ENCODE measurements at regions not wholly inside any gene's neighbourhood (a gene's known extent, or its start where the extent isn't known, plus 50 kb on each side); places are given as distances from the start of the nearest gene placed in this dataset.

DNA sequence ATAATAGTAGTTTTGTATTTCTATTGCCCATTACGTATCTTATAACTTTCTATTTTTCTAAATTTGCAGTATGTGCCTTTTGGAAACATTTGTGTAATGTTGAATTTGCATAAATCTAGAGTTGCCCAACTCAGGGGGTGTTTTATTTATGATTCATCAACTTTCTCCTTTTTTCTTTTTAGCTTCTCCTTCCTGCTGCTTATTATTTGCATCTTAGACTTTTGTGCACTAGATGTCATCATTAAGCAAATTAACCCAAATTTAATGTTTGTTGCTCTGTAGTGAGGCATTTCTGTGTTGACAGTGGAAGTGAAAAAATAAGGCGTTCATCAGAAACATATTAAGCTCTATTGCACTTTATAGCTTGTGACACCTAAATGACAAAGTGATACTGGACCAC is 56.2 kb upstream of the ZBED5 start:
- no peak overlapping the region for H3K4me3 ChIP-seq (ENCODE audit: low read depth, low read length)
- no peaks in the 10 kb centered on the region for H3K27me3 ChIP-seq
- no peaks in the 10 kb centered on the region for H3K36me3 ChIP-seq
- TF ChIP-seq, protein P1, sequence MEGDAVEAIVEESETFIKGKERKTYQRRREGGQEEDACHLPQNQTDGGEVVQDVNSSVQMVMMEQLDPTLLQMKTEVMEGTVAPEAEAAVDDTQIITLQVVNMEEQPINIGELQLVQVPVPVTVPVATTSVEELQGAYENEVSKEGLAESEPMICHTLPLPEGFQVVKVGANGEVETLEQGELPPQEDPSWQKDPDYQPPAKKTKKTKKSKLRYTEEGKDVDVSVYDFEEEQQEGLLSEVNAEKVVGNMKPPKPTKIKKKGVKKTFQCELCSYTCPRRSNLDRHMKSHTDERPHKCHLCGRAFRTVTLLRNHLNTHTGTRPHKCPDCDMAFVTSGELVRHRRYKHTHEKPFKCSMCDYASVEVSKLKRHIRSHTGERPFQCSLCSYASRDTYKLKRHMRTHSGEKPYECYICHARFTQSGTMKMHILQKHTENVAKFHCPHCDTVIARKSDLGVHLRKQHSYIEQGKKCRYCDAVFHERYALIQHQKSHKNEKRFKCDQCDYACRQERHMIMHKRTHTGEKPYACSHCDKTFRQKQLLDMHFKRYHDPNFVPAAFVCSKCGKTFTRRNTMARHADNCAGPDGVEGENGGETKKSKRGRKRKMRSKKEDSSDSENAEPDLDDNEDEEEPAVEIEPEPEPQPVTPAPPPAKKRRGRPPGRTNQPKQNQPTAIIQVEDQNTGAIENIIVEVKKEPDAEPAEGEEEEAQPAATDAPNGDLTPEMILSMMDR (IDR thresholded peaks at IDR 0.05; ENCODE audit: low read depth, low read length), result no peak
- H3K4me1 ChIP-seq, result no peaks in the 10 kb centered on the region
- no peak for DNase-seq
- no peaks in the 10 kb centered on the region for H3K9me3 ChIP-seq

DNA sequence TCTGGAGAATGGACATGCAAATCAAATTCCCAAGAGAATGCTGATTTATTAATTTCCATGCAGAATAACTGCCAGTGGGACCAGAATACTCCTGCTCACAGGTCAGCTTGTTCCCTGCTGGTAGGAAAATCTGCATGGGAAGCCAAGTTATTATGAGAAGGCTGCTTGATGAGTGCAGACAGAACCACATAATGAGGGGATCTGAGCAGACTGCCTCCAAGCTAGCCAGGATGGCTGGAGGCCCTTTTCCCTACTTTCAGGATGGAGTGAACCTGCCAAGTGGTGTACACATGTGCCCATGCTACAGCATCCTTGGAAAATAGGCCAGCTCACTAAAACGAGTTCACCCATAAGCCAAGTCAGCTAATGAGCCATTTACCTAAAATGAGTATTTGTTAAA is 55.2 kb upstream of the ZBED5 start:
- Histone ChIP-seq H3K9me3 (no peaks in the 10 kb centered on the region), H3K4me1 (no peaks in the 10 kb centered on the region), H3K4me3 (ENCODE audit: low read depth, low read length) (no peak overlapping the region), H3K27me3 (no peaks in the 10 kb centered on the region), H3K36me3 (no peaks in the 10 kb centered on the region)
- TF ChIP-seq, protein P1 (IDR thresholded peaks at IDR 0.05; ENCODE audit: low read depth, low read length), result no peak
- no peak for DNase-seq

DNA sequence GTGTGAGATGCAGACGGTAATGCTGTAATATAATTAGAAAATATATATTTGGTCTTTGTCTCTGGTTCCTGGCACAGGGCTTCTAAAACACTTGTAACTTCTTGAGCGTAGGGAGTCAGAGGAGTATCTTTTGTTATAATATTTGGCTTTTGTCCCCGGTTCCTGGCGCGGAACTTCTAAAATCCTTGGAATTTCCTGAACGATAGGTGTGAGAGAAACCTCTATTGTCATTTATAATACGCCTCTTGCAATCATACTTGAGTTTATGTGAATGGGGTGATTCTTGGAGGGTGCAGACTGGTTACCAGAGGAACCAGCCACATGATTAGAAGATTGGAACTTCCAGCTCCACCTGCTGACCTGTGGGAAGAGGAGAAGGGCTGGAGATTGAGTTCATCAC is 54.1 kb upstream of the ZBED5 start:
- Histone ChIP-seq H3K9me3 (no peaks in the 10 kb centered on the region), H3K36me3 (no peaks in the 10 kb centered on the region), H3K4me3 (ENCODE audit: low read depth, low read length) (no peak overlapping the region), H3K4me1 (no peaks in the 10 kb centered on the region), H3K27me3 (no peaks in the 10 kb centered on the region)
- no peak for DNase-seq
- TF ChIP-seq, protein P1 (IDR thresholded peaks at IDR 0.05; ENCODE audit: low read depth, low read length), result no peak

DNA sequence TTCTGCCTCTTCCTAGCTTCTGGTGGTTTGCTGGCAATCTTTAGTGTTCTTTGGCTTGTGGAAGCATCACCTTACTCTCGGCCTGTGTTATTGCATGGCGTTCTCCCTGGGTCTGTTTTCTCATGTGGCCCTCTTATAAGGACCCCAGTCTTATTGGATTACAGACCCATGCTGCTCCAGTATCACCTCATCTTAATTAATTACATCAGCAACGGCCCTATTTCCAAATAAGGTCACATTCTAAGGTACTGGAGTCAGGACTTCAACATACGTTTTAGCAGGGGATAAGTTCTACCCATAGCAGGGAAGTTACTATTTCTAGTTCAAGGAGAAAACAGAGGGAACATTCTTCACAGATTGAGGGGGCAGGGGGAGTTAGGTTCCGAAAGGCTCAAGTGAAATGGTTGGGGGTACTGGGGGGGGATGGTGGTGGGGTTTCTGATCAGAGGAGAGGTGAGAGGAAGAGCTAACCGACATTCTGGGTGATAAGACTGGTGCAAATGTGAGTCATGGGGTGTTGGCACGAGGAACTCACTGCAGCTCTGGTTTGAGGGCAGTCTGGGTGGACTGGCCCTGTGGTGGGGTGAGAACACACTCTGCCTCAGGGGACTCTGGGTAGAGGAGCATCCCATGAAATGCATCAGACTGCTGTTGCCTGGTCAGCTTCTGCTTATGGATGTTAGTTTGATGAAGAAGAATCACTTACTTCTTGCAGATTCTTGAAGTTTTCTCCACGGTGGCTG is 51.5 kb upstream of the ZBED5 start:
- Histone ChIP-seq H3K9me3 (no peaks in the 10 kb centered on the region), H3K4me3 (ENCODE audit: low read depth, low read length) (no peak overlapping the region), H3K4me1 (no peaks in the 10 kb centered on the region), H3K36me3 (no peaks in the 10 kb centered on the region), H3K27me3 (no peaks in the 10 kb centered on the region)
- TF ChIP-seq, protein P1 (IDR thresholded peaks at IDR 0.05; ENCODE audit: low read depth, low read length), result no peak
- no peak for DNase-seq

DNA sequence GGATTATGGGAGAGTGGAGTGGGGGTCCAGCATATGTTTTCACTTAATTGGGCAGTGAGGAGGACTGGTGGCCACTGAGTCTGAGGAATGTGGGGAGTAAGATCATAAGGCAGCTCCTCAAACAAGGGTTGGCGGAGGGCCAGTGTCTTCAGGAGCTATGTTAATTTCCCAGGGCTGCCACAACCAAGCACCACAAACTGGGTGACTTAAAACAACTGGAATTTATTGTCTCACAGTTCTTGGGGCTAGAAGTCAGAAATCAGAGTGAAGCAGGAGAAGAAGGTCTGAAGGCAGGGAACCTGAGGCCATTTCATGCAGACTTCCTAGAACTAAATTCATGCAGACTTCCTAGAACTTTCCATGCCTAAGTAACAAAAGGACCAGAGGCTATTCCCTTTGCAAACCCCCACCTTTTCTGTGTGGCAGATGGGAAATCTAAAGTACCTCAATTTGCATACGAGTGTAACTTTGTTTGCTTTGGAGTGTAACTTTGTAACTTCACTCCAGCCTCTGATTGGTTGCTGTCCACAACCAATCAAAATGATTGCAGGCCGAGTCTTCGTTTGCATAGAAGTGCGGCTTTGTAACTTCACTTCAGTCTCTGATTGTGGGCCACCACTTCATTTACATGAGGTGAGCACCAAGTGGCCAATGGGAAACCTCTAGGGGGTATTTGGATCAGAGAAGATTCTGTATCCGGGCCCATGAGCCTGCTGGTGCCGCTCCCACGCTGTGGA is 50.5 kb upstream of the ZBED5 start:
- no peak for DNase-seq
- Histone ChIP-seq H3K36me3 (no peaks in the 10 kb centered on the region), H3K9me3 (no peaks in the 10 kb centered on the region), H3K27me3 (no peaks in the 10 kb centered on the region), H3K4me1 (no peaks in the 10 kb centered on the region), H3K4me3 (ENCODE audit: low read depth, low read length) (no peak overlapping the region)
- TF ChIP-seq, protein P1 (IDR thresholded peaks at IDR 0.05; ENCODE audit: low read depth, low read length), result no peak
